AG09309 (cell line): ENCODE measurements at regions not wholly inside any gene's neighbourhood (a gene's known extent, or its start where the extent isn't known, plus 50 kb on each side); places are given as distances from the start of the nearest gene placed in this dataset.
"Not testable (repeated sequence)": the region's sequence is repeated elsewhere in the genome, so short reads cannot be mapped to it uniquely, and the experiment has no call there.

ENCODE experiments used
- DNase-seq: peaks from one replicate; pipeline ENCODE4 v3.0.0-alpha.2; 2010; ENCODE audit warnings: low read depth
- H3K4me3 ChIP-seq: 2 replicates; pipeline ENCODE4 v1.5.1; 2011; ENCODE audit warnings: mild to moderate bottlenecking, low read depth, low read length, moderate library complexity; ENCODE audit not compliant: control insufficient read depth
- TF ChIP-seq, protein P1 (sequence below): IDR thresholded peaks from 2 replicates; pipeline ENCODE4 v1.5.1; 2011; ENCODE audit warnings: mild to moderate bottlenecking, low read depth, low read length, inconsistent platforms; ENCODE audit not compliant: insufficient read depth, control insufficient read depth; ENCODE audit errors: missing control alignments

DNA sequence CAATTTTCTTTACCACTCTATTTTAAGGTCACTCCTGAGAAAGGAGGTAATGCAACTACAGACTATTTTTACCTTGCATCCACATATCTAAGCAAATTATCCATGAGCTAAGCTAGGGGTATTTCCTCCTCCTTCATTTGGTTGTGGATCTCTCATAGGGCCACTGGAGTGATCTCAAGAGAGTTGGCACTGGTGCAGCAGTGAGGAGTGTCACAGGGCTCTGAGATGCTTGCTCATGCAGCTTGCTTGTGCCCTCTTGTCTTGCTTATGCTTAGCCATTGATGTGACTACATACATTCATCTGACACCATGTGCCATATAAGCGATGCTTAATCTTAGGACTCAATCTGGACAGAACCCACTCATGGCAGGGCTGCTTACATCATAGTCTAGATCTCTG lies 950.3 kb downstream of the TSN start:
- no peak overlapping the region for H3K4me3 ChIP-seq
- TF ChIP-seq, protein P1, sequence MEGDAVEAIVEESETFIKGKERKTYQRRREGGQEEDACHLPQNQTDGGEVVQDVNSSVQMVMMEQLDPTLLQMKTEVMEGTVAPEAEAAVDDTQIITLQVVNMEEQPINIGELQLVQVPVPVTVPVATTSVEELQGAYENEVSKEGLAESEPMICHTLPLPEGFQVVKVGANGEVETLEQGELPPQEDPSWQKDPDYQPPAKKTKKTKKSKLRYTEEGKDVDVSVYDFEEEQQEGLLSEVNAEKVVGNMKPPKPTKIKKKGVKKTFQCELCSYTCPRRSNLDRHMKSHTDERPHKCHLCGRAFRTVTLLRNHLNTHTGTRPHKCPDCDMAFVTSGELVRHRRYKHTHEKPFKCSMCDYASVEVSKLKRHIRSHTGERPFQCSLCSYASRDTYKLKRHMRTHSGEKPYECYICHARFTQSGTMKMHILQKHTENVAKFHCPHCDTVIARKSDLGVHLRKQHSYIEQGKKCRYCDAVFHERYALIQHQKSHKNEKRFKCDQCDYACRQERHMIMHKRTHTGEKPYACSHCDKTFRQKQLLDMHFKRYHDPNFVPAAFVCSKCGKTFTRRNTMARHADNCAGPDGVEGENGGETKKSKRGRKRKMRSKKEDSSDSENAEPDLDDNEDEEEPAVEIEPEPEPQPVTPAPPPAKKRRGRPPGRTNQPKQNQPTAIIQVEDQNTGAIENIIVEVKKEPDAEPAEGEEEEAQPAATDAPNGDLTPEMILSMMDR = no peak
- DNase-seq = no peak

DNA sequence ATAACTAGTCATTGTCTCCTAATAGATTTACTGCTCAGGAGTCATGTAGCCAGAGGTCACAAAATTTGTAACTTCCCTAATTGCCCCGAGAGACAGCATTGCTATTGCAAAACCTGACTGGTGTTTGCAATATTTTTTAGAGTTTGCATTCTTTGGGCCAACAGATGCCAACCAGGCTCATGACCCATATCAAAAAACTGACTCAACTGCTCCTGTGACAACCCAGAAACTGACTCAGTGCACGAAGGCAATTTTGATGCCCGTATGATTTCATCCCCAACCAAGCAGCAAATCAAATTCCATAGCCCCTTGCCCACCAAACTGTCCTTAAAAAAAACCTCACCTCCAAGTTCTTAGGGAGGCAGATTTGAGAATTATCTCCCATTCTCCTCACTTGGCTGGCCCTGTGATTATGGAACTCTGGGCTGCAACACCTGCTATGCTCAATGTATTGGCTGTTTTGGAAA lies 951.3 kb downstream of the TSN start:
- TF ChIP-seq, protein P1 = no peak
- H3K4me3 ChIP-seq = no peak overlapping the region
- DNase-seq = no peak

DNA sequence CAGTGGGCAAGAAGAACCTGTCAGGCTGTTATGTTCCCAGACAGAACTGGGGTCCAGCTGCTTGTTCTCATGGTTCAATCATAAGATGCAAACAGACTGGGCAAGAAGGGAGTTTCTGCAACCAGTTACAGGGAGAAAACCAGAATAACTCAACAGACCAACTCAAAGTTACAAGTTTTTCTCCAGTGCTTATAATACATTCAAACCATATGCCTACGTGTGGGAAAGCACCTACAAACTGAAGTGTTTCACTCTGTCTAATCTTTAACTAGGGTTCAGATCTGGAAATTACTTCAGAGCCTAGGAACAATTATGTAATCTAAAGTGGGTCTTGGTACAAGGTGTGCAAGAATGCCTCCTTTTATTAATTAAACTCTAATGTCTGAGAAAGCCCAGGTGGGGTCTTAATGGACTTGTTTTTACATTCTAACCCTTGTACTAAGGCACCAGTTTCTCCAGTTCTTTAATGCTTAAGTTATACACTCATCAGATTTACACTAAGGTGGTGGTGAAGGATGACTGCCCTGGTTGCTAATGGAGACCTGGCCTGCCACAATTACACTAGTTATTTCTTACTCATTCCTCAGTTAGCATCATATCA lies 951.9 kb downstream of the TSN start:
- no peak for DNase-seq
- no peak overlapping the region for H3K4me3 ChIP-seq
- TF ChIP-seq, protein P1 = no peak

DNA sequence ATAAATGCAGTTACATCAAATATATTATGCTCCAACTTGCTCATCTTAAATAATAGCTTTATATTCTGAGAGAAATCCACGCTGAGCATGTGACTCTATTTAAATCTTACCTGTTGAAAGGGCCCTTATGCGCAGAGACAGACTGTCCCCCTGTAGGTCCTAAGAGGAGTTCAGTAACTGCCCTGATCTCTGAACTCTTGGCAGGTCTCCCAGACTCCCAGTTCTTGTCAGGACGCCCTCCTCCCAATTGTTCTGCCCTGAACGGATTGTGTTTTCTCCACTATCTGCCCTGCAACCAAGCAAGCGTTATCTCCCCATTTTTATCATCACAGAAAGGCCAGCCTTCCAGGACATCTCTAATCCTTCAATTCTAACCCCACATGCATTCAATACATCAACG lies 954.6 kb downstream of the TSN start:
- H3K4me3 ChIP-seq = no peak overlapping the region
- DNase-seq = no peak
- TF ChIP-seq, protein P1 = no peak

DNA sequence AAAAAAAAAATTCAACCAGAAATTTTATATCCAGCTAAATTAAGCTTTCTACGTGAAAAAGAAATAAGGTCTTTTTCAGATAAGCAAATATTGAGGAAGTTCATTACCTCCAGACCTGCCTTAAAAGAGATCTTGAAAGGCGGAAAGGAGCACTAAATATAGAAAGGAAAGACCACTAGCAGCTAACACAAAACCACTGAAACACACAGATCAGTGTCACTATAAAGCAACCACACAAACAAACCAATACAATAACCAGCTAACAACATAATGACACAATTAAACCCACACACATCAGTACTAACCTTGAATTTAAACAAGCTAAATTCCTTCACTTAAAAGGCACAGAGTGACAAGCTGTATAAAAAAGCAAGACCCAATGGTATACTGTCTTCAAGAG lies 958.3 kb downstream of the TSN start:
- DNase-seq = no peak
- no peak overlapping the region for H3K4me3 ChIP-seq
- TF ChIP-seq, protein P1 = no peak

DNA sequence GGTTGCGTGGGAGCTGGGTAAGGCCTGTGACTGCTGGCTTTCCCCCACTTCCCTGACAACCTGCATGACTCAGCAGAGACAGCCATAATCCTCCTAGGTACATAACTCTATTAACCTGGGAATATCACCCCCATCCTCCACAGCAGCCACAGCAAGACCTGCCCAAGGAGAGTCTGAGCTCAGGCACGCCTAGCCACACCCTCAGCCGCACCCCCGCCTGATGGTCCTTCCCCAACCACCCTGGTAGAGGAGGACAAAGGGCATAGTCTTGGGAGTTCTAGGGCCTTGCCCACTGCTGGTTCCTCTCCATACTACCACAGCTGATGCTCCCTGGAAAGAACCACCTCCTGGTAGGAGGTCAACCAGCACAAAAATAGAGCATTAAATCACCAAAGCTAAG lies 965.4 kb downstream of the TSN start:
- H3K4me3 ChIP-seq, DNase-seq: not testable (repeated sequence)

DNA sequence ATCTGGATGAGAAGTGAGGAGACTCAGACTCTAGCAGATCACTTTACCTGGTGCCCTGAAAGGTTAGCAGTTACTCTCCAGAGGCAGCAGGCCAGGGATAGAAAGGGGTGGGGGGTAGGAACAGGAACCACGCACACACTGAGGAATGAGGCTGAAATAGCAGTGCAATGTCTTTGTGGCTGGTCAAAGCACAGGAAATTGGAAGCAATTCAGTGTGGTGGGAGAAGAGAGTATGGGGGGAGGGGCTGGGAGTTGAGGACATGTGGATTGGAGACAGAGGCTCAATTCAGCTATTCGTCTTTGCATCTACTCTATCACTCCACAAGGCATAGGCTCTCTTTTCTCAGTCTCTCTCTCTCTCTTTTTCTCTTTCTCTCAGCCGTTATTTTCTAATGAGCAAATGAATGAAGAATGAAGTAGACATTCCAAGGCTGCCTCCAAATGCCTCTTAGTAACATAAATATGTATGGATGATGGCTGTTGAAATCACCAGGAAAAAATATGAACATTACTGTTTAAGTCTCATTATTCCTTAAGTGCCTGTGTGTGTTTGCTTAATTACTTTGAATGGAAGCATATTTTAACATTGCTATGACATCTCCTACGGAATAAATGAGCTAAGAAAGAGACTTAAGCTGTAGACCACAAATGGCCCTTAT lies 979.4 kb downstream of the TSN start:
- TF ChIP-seq, protein P1 = no peak
- H3K4me3 ChIP-seq = no peak overlapping the region
- no peak for DNase-seq
